ENCODE measurements at regions not wholly inside any gene's neighbourhood (a gene's known extent, or its start where the extent isn't known, plus 50 kb on each side); places are given as distances from the start of the nearest gene placed in this dataset.

DNA sequence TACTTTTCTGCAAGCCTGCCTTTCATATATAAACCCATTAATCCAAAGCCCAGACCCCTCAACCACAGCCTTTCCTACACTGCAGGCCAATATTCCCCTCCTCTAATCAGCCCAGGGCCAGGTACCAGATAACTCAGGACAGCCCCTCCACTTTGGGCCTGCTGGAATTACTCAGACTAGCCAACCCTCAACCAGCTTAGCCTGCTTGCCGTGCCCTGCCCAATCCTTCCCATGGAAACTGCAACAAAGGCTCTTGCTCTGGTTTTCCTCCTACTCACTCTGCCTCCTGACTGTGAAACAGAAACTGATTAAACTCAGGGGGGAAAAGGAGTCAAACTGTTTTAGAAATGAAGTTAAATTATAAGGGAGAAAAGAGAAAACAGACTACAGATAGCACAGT, 248.1 kb downstream of the KLF13 start:
- TF ChIP-seq, protein P1, sequence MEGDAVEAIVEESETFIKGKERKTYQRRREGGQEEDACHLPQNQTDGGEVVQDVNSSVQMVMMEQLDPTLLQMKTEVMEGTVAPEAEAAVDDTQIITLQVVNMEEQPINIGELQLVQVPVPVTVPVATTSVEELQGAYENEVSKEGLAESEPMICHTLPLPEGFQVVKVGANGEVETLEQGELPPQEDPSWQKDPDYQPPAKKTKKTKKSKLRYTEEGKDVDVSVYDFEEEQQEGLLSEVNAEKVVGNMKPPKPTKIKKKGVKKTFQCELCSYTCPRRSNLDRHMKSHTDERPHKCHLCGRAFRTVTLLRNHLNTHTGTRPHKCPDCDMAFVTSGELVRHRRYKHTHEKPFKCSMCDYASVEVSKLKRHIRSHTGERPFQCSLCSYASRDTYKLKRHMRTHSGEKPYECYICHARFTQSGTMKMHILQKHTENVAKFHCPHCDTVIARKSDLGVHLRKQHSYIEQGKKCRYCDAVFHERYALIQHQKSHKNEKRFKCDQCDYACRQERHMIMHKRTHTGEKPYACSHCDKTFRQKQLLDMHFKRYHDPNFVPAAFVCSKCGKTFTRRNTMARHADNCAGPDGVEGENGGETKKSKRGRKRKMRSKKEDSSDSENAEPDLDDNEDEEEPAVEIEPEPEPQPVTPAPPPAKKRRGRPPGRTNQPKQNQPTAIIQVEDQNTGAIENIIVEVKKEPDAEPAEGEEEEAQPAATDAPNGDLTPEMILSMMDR (conservative IDR thresholded peaks at IDR 0.05 in 1 of 2, IDR thresholded peaks at IDR 0.05 in 1 of 2; ENCODE audit: low read depth in 1 of 2, low read length in 2 of 2): no peak
- no peak for TF ChIP-seq EZH2 (IDR thresholded peaks at IDR 0.05; ENCODE audit: low read length, missing control alignments)
